Transverse colon (tissue), 4 donors: ENCODE measurements at regions not wholly inside any gene's neighbourhood (a gene's known extent, or its start where the extent isn't known, plus 50 kb on each side); places are given as distances from the start of the nearest gene placed in this dataset.

ENCODE experiments used
- DNase-seq: peaks from one replicate; pipeline ENCODE4 v3.0.0-alpha.2; 2019
- H3K27ac ChIP-seq, 4 donors: fragments of 200-600 bp; sonication (generic); 2 replicates each; pipeline ENCODE4 v1.5.1; 2016 to 2018; ENCODE audit warnings: inconsistent platforms in 4 of 4
- H3K27me3 ChIP-seq: fragments of 200-600 bp; sonication (generic); 2 replicates; pipeline ENCODE4 v1.5.1; 2017; ENCODE audit warnings: inconsistent platforms
- H3K36me3 ChIP-seq, 4 donors: fragments of 200-600 bp; sonication (generic); 2 replicates each; pipeline ENCODE4 v1.5.1; 2017 to 2019; ENCODE audit warnings: inconsistent platforms in 4 of 4
- H3K4me1 ChIP-seq, 4 donors: fragments of 200-600 bp; sonication (generic); 2 replicates each; pipeline ENCODE4 v1.5.1; 2017 to 2020; ENCODE audit warnings: inconsistent platforms in 4 of 4
- H3K4me3 ChIP-seq, 4 donors: fragments of 200-600 bp; sonication (generic); 1 replicate in 1 of 4; 2 replicates in 3 of 4; pipeline versions ENCODE4 v1.5.1 to v1.6.1; 2017 to 2019; ENCODE audit warnings: inconsistent platforms in 4 of 4
- H3K9me3 ChIP-seq, 2 donors: fragments of 200-600 bp; sonication (generic); 2 replicates each; pipeline ENCODE4 v1.5.1; 2017 to 2019; ENCODE audit warnings: inconsistent platforms in 2 of 2
- EP300 ChIP-seq: sonication (generic); formaldehyde crosslinking; IDR thresholded peaks from one replicate; pipeline ENCODE4 v1.6.1; 2017; ENCODE audit warnings: antibody characterized with exemption, low read depth
- POLR2A ChIP-seq: fragments of 450-650 bp; IDR thresholded peaks from one replicate; pipeline ENCODE4 v1.6.1; 2016; ENCODE audit warnings: antibody characterized with exemption, mild to moderate bottlenecking, moderate library complexity
- POLR2AphosphoS5 ChIP-seq, 3 donors: sonication (generic); formaldehyde crosslinking; IDR thresholded peaks; one replicate each; pipeline ENCODE4 v1.6.1; 2016; ENCODE audit warnings: antibody characterized with exemption in 3 of 3
- WGBS, 2 donors: methylation state at CpG; one replicate each; pipeline ENCODE4 v1.1.5; 2018; ENCODE audit warnings: low coverage in 1 of 2; 5-methylcytosine and 5-hydroxymethylcytosine counted together
- in situ Hi-C, 4 donors: fragments of 200-750 bp; cut with MboI; loops; one replicate each; pipeline versions ENCODE4 v1.15.0 to v1.15.1; 2017; ENCODE audit warnings: low sequenced_read_pairs in 3 of 4, low pct_ligation_motif_present in 1 of 4, low pct_unique_long_range_greater_than_20kb in 1 of 4
- intact Hi-C: fragments of 100-400 bp; cut with DNase I; formaldehyde crosslinking; loops from one replicate; pipeline ENCODE4 v1.15.1; 2023; ENCODE audit warnings: low total_unique reads
- TF ChIP-seq, protein P1 (sequence below), 5 experiments: fragments of 200-600 bp in 3 of 5; fragments of 450-650 bp in 2 of 5; sonication (generic) in 3 of 5; IDR thresholded peaks; 1 replicate in 2 of 5; 2 replicates in 3 of 5; pipeline ENCODE4 v1.5.1; 2016 to 2017; ENCODE audit warnings: antibody characterized with exemption in 5 of 5, inconsistent platforms in 3 of 5, mild to moderate bottlenecking in 2 of 5, moderate library complexity in 1 of 5

GRCh38 chr5:174827558-174827957, 103.2 kb downstream of the MSX2 start:
- H3K9me3 ChIP-seq, result no peaks in the 10 kb centered on the region
- intact Hi-C loops (no loop called here), in situ Hi-C loops (no loop called here)
- DNase-seq, result no peak
- WGBS, 2 donors, result 79 to 83% methylated on average over 6 of the region's 6 CpGs
- no peaks in the 10 kb centered on the region for H3K36me3 ChIP-seq
- no peaks in the 10 kb centered on the region for H3K4me1 ChIP-seq
- H3K27ac ChIP-seq, result no peak overlapping the region
- TF ChIP-seq POLR2A (no peak), POLR2AphosphoS5 (IDR thresholded peaks at IDR 0.05) (no peak), EP300 (no peak)
- TF ChIP-seq, protein P1, sequence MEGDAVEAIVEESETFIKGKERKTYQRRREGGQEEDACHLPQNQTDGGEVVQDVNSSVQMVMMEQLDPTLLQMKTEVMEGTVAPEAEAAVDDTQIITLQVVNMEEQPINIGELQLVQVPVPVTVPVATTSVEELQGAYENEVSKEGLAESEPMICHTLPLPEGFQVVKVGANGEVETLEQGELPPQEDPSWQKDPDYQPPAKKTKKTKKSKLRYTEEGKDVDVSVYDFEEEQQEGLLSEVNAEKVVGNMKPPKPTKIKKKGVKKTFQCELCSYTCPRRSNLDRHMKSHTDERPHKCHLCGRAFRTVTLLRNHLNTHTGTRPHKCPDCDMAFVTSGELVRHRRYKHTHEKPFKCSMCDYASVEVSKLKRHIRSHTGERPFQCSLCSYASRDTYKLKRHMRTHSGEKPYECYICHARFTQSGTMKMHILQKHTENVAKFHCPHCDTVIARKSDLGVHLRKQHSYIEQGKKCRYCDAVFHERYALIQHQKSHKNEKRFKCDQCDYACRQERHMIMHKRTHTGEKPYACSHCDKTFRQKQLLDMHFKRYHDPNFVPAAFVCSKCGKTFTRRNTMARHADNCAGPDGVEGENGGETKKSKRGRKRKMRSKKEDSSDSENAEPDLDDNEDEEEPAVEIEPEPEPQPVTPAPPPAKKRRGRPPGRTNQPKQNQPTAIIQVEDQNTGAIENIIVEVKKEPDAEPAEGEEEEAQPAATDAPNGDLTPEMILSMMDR (IDR thresholded peaks at IDR 0.05), result no peak
- no peak overlapping the region for H3K4me3 ChIP-seq
- H3K27me3 ChIP-seq, result no peaks in the 10 kb centered on the region

DNA sequence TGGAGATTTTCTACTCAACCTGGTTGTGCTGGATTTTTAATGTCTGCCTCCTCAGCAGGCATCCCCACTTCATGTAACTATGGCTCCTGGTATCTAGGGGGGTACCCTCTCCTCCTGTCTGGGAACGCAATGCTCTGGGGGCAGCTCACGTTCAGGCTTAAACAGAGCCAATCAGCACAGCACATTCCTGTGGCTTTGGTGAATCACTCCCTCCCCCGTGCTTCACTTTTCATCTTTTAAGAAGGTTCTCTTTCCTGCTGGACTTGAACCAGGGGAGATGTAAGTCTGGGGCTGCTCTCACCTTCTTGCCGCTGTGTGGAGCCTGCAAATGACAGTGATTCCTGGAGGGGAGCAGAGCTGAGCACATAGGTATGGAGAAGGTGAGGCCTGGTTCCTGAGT, 101.2 kb downstream of the MSX2 start:
- no peak overlapping the region for H3K27ac ChIP-seq
- no peaks in the 10 kb centered on the region for H3K9me3 ChIP-seq
- no peak for DNase-seq
- 79% methylated on average over 4 of the region's 4 CpGs; no CpG with 5 or more reads in 1 of the 2 donors for WGBS, 2 donors
- no peaks in the 10 kb centered on the region for H3K4me1 ChIP-seq
- no peaks in the 10 kb centered on the region for H3K27me3 ChIP-seq
- no peak overlapping the region for H3K4me3 ChIP-seq
- TF ChIP-seq, protein P1 (IDR thresholded peaks at IDR 0.05), result no peak
- TF ChIP-seq POLR2A (no peak), POLR2AphosphoS5 (IDR thresholded peaks at IDR 0.05) (no peak), EP300 (no peak)
- no peaks in the 10 kb centered on the region for H3K36me3 ChIP-seq
- intact Hi-C loops, result no loop called here
- in situ Hi-C loops, result no loop called here

DNA sequence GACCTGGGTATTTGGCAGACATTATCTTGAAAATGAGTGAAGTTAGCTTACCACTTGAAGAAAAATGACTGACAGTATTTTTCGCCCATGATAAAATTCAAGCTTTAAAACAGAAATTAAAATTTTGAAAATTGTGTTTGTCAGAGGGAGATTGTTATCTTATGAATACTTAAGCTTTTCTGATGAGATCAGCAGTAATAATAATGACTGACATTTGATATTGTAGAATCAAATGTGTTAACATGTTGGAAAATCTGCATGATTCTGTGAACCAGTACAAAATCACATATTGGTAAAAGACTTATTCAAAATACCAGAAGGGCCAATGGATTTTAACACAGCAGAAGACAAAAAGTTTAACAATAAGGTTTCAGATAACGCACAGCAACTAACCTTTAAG, 94.0 kb downstream of the MSX2 start:
- WGBS, 2 donors, result 88 to 89% methylated on average over 2 of the region's 2 CpGs
- intact Hi-C loops, result no loop called here

DNA sequence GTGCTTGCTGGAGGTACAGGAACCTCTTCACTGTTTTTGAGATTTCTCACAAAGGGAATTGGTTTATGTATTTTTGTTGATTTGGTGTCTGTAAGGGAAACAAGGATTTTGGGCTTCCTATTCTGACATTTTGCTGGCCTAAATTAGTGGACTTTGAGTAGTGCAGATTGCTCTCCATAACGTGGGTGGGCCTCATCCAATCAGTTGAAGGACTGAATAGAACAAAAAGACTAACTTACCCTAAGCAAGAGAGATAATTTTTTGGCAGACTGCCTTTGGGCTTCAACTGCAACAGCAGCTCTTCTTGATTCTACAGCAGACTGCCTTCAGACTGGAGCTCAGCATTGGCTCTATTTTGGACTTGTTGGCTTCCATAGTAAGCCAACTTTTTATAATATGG, 93.2 kb downstream of the MSX2 start:
- no peaks in the 10 kb centered on the region for H3K9me3 ChIP-seq
- H3K4me3 ChIP-seq, result no peak overlapping the region
- no peaks in the 10 kb centered on the region for H3K27me3 ChIP-seq
- 63 to 67% methylated on average over 1 of the region's 1 CpG for WGBS, 2 donors
- no peak for DNase-seq
- in situ Hi-C loops, result no loop called here
- TF ChIP-seq, protein P1 (IDR thresholded peaks at IDR 0.05), result no peak
- TF ChIP-seq POLR2A (no peak), EP300 (no peak), POLR2AphosphoS5 (IDR thresholded peaks at IDR 0.05) (no peak)
- intact Hi-C loops, result no loop called here
- no peak overlapping the region for H3K27ac ChIP-seq
- no peaks in the 10 kb centered on the region for H3K4me1 ChIP-seq
- no peaks in the 10 kb centered on the region for H3K36me3 ChIP-seq

More for the DNA sequence above, 94.0 kb downstream of the MSX2 start:
- H3K9me3 ChIP-seq, result no peaks in the 10 kb centered on the region
- no peaks in the 10 kb centered on the region for H3K36me3 ChIP-seq
- TF ChIP-seq POLR2A, result no peak
- TF ChIP-seq, protein P1 (IDR thresholded peaks at IDR 0.05), result no peak
- no peak for TF ChIP-seq POLR2AphosphoS5 (IDR thresholded peaks at IDR 0.05)
- TF ChIP-seq EP300, result no peak
- no peak for DNase-seq
- in situ Hi-C loops, result no loop called here
- no peak overlapping the region for H3K4me3 ChIP-seq
- H3K27me3 ChIP-seq, result no peaks in the 10 kb centered on the region
- no peak overlapping the region for H3K27ac ChIP-seq
- H3K4me1 ChIP-seq, result no peaks in the 10 kb centered on the region
